ENCODE measurements at regions not wholly inside any gene's neighbourhood (a gene's known extent, or its start where the extent isn't known, plus 50 kb on each side); places are given as distances from the start of the nearest gene placed in this dataset.

DNA sequence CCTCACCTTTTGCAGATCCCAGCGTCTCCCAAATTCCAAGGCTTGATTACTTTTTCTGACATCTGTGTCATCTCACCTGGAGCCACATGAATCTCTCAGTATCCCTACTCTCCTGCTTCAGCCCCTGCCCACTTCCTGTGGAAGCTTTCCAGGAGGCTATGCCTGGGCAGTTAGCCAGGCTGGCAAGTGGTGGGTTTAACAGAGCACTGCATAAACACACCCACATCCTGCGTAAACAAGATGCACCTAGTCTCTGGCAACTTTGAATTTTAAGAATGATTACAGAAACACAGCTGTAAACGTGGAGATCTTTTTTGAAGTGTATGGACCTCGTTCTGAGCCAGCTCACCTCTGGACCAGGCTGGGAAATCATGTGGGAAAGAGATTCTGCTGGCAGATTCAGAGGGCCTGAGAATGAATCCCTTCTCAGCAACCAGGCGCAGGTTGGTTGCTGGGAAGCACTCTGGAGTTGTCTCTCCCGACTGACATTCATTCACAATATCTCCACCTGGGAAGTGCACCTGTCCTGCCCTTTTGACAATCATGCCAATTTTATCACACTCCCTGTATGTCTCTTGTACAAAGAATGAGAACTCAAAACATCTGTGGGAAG, 55.7 kb upstream of the FANCC start:
- TF ChIP-seq, protein P1, sequence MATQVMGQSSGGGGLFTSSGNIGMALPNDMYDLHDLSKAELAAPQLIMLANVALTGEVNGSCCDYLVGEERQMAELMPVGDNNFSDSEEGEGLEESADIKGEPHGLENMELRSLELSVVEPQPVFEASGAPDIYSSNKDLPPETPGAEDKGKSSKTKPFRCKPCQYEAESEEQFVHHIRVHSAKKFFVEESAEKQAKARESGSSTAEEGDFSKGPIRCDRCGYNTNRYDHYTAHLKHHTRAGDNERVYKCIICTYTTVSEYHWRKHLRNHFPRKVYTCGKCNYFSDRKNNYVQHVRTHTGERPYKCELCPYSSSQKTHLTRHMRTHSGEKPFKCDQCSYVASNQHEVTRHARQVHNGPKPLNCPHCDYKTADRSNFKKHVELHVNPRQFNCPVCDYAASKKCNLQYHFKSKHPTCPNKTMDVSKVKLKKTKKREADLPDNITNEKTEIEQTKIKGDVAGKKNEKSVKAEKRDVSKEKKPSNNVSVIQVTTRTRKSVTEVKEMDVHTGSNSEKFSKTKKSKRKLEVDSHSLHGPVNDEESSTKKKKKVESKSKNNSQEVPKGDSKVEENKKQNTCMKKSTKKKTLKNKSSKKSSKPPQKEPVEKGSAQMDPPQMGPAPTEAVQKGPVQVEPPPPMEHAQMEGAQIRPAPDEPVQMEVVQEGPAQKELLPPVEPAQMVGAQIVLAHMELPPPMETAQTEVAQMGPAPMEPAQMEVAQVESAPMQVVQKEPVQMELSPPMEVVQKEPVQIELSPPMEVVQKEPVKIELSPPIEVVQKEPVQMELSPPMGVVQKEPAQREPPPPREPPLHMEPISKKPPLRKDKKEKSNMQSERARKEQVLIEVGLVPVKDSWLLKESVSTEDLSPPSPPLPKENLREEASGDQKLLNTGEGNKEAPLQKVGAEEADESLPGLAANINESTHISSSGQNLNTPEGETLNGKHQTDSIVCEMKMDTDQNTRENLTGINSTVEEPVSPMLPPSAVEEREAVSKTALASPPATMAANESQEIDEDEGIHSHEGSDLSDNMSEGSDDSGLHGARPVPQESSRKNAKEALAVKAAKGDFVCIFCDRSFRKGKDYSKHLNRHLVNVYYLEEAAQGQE (IDR thresholded peaks at IDR 0.05; ENCODE audit: insufficient read depth in 1 of 2, low read depth in 2 of 2, low read length in 2 of 2), result no peak
- TF ChIP-seq TAF1 (IDR thresholded peaks at IDR 0.05; ENCODE audit: borderline replicate concordance, insufficient read depth, low read length) (no peak), POLR2AphosphoS5 (IDR thresholded peaks at IDR 0.05; ENCODE audit: low read depth, low read length) (no peak)
